Stimulated activated CD8-positive, alpha-beta memory T cell treated with anti-CD3 and anti-CD28 coated beads, Interleukin-15, amount 100 ng/mL, for 4 hours (primary cell): ENCODE measurements at regions not wholly inside any gene's neighbourhood (a gene's known extent, or its start where the extent isn't known, plus 50 kb on each side); places are given as distances from the start of the nearest gene placed in this dataset.
"Not testable (repeated sequence)": the region's sequence is repeated elsewhere in the genome, so short reads cannot be mapped to it uniquely, and the experiment has no call there.

Experiments used
- DNase-seq, 2 donors: peaks; one replicate each; pipeline ENCODE4 v3.0.0-alpha.2; 2020; ENCODE audit warnings: low read depth in 2 of 2

- DNase-seq: no peak
Observed at GRCh38 chr2:36235882-36236281, 119.7 kb upstream of the CRIM1 start.

- no peak for DNase-seq
Observed at GRCh38 chr2:36235426-36235825, 120.2 kb upstream of the CRIM1 start.

GRCh38 chr2:36223259-36223658 lies 132.3 kb upstream of the CRIM1 start:
- no peak for DNase-seq

GRCh38 chr2:36222485-36222884 lies 133.1 kb upstream of the CRIM1 start:
- no peak for DNase-seq

- no peak for DNase-seq
Observed at GRCh38 chr2:36214691-36215090, 140.9 kb upstream of the CRIM1 start.

GRCh38 chr2:36203366-36203765 lies 152.2 kb upstream of the CRIM1 start:
- DNase-seq: no peak

- no peak for DNase-seq
Observed at GRCh38 chr2:36197181-36197971, 158.2 kb upstream of the CRIM1 start.

- DNase-seq: no peak
Observed at GRCh38 chr2:36193680-36194079, 161.9 kb upstream of the CRIM1 start.

GRCh38 chr2:36192983-36193382 lies 162.6 kb upstream of the CRIM1 start:
- DNase-seq: no peak

- DNase-seq: no peak
Observed at GRCh38 chr2:36190097-36190496, 165.5 kb upstream of the CRIM1 start.

- DNase-seq: no peak
Observed at GRCh38 chr2:36185624-36186023, 170.0 kb upstream of the CRIM1 start.

- no peak for DNase-seq
Observed at GRCh38 chr2:36184848-36185247, 170.7 kb upstream of the CRIM1 start.

GRCh38 chr2:36180789-36181482 lies 174.6 kb upstream of the CRIM1 start:
- DNase-seq: not testable (repeated sequence)

- DNase-seq: not testable (repeated sequence)
Observed at GRCh38 chr2:36180293-36180692, 175.3 kb upstream of the CRIM1 start.

GRCh38 chr2:36179668-36180269 lies 175.8 kb upstream of the CRIM1 start:
- not testable (repeated sequence) for DNase-seq

GRCh38 chr2:36178384-36178783 lies 177.2 kb upstream of the CRIM1 start:
- DNase-seq: no peak

GRCh38 chr2:36177282-36177681 lies 178.3 kb upstream of the CRIM1 start:
- DNase-seq: no peak

- no peak for DNase-seq
Observed at GRCh38 chr2:36174920-36175319, 180.7 kb upstream of the CRIM1 start.

- DNase-seq: no peak
Observed at GRCh38 chr2:36173760-36174404, 181.7 kb upstream of the CRIM1 start.

- no peak for DNase-seq
Observed at GRCh38 chr2:36172824-36173223, 182.8 kb upstream of the CRIM1 start.

GRCh38 chr2:36170805-36171204 lies 184.8 kb upstream of the CRIM1 start:
- DNase-seq: no peak

GRCh38 chr2:36169843-36170242 lies 185.7 kb upstream of the CRIM1 start:
- DNase-seq: no peak
